ENCODE measurements at regions not wholly inside any gene's neighbourhood (a gene's known extent, or its start where the extent isn't known, plus 50 kb on each side); places are given as distances from the start of the nearest gene placed in this dataset.

- Histone ChIP-seq H3K27ac (no peak overlapping the region), H3K4me1 (ENCODE audit: control insufficient read depth in 1 of 2, low read depth in 2 of 2) (no peaks in the 10 kb centered on the region), H3K4me3 (no peak overlapping the region), H3K36me3 (no peaks in the 10 kb centered on the region), H3K9me3 (no peaks in the 10 kb centered on the region), H3K27me3 (replicated peaks; ENCODE audit: insufficient read depth) (no peaks in the 10 kb centered on the region)
- no peak for DNase-seq (ENCODE audit: low spot score)
- ATAC-seq (ENCODE audit: insufficient number of reproducible peaks, low FRiP score, low read depth) = no peak
- TF ChIP-seq, protein P1, sequence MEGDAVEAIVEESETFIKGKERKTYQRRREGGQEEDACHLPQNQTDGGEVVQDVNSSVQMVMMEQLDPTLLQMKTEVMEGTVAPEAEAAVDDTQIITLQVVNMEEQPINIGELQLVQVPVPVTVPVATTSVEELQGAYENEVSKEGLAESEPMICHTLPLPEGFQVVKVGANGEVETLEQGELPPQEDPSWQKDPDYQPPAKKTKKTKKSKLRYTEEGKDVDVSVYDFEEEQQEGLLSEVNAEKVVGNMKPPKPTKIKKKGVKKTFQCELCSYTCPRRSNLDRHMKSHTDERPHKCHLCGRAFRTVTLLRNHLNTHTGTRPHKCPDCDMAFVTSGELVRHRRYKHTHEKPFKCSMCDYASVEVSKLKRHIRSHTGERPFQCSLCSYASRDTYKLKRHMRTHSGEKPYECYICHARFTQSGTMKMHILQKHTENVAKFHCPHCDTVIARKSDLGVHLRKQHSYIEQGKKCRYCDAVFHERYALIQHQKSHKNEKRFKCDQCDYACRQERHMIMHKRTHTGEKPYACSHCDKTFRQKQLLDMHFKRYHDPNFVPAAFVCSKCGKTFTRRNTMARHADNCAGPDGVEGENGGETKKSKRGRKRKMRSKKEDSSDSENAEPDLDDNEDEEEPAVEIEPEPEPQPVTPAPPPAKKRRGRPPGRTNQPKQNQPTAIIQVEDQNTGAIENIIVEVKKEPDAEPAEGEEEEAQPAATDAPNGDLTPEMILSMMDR (IDR thresholded peaks at IDR 0.05) = no peak
Observed at GRCh38 chr4:100081491-100081890, 108.8 kb downstream of the DDIT4L start.

DNA sequence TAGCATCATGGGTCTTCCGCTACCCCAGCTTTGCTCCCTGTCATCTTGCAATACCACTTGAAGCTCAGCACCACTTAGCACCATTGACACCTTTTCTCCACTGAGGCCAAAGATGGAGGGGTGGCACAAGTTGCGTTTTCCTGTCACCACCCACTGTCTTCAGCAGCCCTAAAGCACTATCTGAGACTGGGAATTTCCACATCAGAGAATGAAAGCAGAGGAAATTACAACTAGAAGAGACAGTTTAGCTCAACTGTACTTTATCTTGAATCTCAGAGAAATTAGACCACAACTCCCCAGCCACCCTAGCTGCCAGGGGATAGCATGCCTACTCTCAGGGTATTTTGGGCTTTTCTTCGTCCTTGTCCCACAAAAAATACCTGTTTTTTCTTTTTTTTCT is 111.0 kb downstream of the DDIT4L start:
- Histone ChIP-seq H3K36me3 (no peaks in the 10 kb centered on the region), H3K27ac (no peak overlapping the region), H3K9me3 (no peaks in the 10 kb centered on the region), H3K4me3 (no peak overlapping the region), H3K4me1 (ENCODE audit: control insufficient read depth in 1 of 2, low read depth in 2 of 2) (no peaks in the 10 kb centered on the region), H3K27me3 (replicated peaks; ENCODE audit: insufficient read depth) (no peaks in the 10 kb centered on the region)
- TF ChIP-seq, protein P1 (IDR thresholded peaks at IDR 0.05) = no peak
- ATAC-seq (ENCODE audit: insufficient number of reproducible peaks, low FRiP score, low read depth) = no peak
- no peak for DNase-seq (ENCODE audit: low spot score)

GRCh38 chr4:100076753-100077152 is 113.5 kb downstream of the DDIT4L start:
- no peak for ATAC-seq (ENCODE audit: insufficient number of reproducible peaks, low FRiP score, low read depth)

GRCh38 chr4:100075486-100076270 is 114.6 kb downstream of the DDIT4L start:
- H3K9me3 ChIP-seq = no peaks in the 10 kb centered on the region
- H3K4me3 ChIP-seq = no peak overlapping the region

More at GRCh38 chr4:100076753-100077152, 113.5 kb downstream of the DDIT4L start:
- Histone ChIP-seq H3K27ac (no peak overlapping the region), H3K4me3 (no peak overlapping the region), H3K9me3 (no peaks in the 10 kb centered on the region), H3K4me1 (ENCODE audit: control insufficient read depth in 1 of 2, low read depth in 2 of 2) (no peaks in the 10 kb centered on the region), H3K27me3 (replicated peaks; ENCODE audit: insufficient read depth) (no peaks in the 10 kb centered on the region), H3K36me3 (no peaks in the 10 kb centered on the region)
- no peak for DNase-seq (ENCODE audit: low spot score)
- TF ChIP-seq, protein P1 (IDR thresholded peaks at IDR 0.05) = no peak

GRCh38 chr4:100075056-100075455 is 115.2 kb downstream of the DDIT4L start:
- DNase-seq (ENCODE audit: low spot score) (no peak), ATAC-seq (ENCODE audit: insufficient number of reproducible peaks, low FRiP score, low read depth) (no peak)
- Histone ChIP-seq H3K36me3 (no peaks in the 10 kb centered on the region), H3K27me3 (replicated peaks; ENCODE audit: insufficient read depth) (no peaks in the 10 kb centered on the region), H3K4me1 (ENCODE audit: control insufficient read depth in 1 of 2, low read depth in 2 of 2) (no peaks in the 10 kb centered on the region), H3K27ac (no peak overlapping the region), H3K9me3 (no peaks in the 10 kb centered on the region), H3K4me3 (no peak overlapping the region)
- TF ChIP-seq, protein P1 (IDR thresholded peaks at IDR 0.05) = no peak

More at GRCh38 chr4:100075486-100076270, 114.6 kb downstream of the DDIT4L start:
- Histone ChIP-seq H3K36me3 (no peaks in the 10 kb centered on the region), H3K4me1 (ENCODE audit: control insufficient read depth in 1 of 2, low read depth in 2 of 2) (no peaks in the 10 kb centered on the region), H3K27me3 (replicated peaks; ENCODE audit: insufficient read depth) (no peaks in the 10 kb centered on the region), H3K27ac (no peak overlapping the region)
- TF ChIP-seq, protein P1 (IDR thresholded peaks at IDR 0.05) = no peak
- DNase-seq (ENCODE audit: low spot score) (no peak), ATAC-seq (ENCODE audit: insufficient number of reproducible peaks, low FRiP score, low read depth) (no peak)

Measured in thoracic aorta (tissue), 2 donors.